ENCODE measurements at regions not wholly inside any gene's neighbourhood (a gene's known extent, or its start where the extent isn't known, plus 50 kb on each side); places are given as distances from the start of the nearest gene placed in this dataset.

GRCh38 chr3:96430079-96430478 is 384.3 kb upstream of the EPHA6 start:
- 80 to 87% (median 83%) methylated on average over 2 of the region's 2 CpGs for WGBS, 3 donors
- no peaks in the 10 kb centered on the region for H3K36me3 ChIP-seq
- intact Hi-C loops (cut with DNase I), result no loop called here
- H3K27me3 ChIP-seq, result no peaks in the 10 kb centered on the region
- TF ChIP-seq EP300 (IDR thresholded peaks at IDR 0.05), result no peak
- H3K4me1 ChIP-seq (ENCODE audit: insufficient read depth), result no peaks in the 10 kb centered on the region
- no peak overlapping the region for H3K27ac ChIP-seq
- H3K9me3 ChIP-seq, result no peaks in the 10 kb centered on the region
- no peak for DNase-seq
- no peak overlapping the region for H3K4me3 ChIP-seq

GRCh38 chr3:96434651-96435050 is 379.7 kb upstream of the EPHA6 start:
- TF ChIP-seq CTCF (IDR thresholded peaks at IDR 0.05) (no peak), EP300 (IDR thresholded peaks at IDR 0.05) (no peak)
- H3K4me1 ChIP-seq (ENCODE audit: insufficient read depth), result no peaks in the 10 kb centered on the region
- no peak overlapping the region for H3K4me3 ChIP-seq
- 41 to 66% (median 49%) methylated on average over 2 of the region's 2 CpGs for WGBS, 3 donors
- no peak for DNase-seq
- H3K27ac ChIP-seq, result no peak overlapping the region
- no peaks in the 10 kb centered on the region for H3K9me3 ChIP-seq
- no peaks in the 10 kb centered on the region for H3K36me3 ChIP-seq
- intact Hi-C loops (cut with DNase I), result no loop called here
- no peaks in the 10 kb centered on the region for H3K27me3 ChIP-seq

- Histone ChIP-seq H3K4me3 (no peak overlapping the region), H3K27ac (no peak overlapping the region), H3K4me1 (ENCODE audit: insufficient read depth) (no peaks in the 10 kb centered on the region), H3K9me3 (no peaks in the 10 kb centered on the region), H3K36me3 (no peaks in the 10 kb centered on the region), H3K27me3 (no peaks in the 10 kb centered on the region)
- no peak for DNase-seq
- WGBS, 3 donors, result 61 to 78% (median 74%) methylated on average over 1 of the region's 1 CpG
- intact Hi-C loops (cut with DNase I), result no loop called here
- TF ChIP-seq POLR2A (IDR thresholded peaks at IDR 0.05), result no peak
- no peak for TF ChIP-seq CTCF (IDR thresholded peaks at IDR 0.05)
- no peak for TF ChIP-seq EP300 (IDR thresholded peaks at IDR 0.05)
Measured at GRCh38 chr3:96449346-96449745, 365.0 kb upstream of the EPHA6 start.

GRCh38 chr3:96449803-96450202 is 364.6 kb upstream of the EPHA6 start:
- H3K4me1 ChIP-seq (ENCODE audit: insufficient read depth), result no peaks in the 10 kb centered on the region
- no peaks in the 10 kb centered on the region for H3K36me3 ChIP-seq
- H3K27me3 ChIP-seq, result no peaks in the 10 kb centered on the region
- no peak overlapping the region for H3K27ac ChIP-seq
- DNase-seq, result no peak
- H3K4me3 ChIP-seq, result no peak overlapping the region
- WGBS, 3 donors, result 56 to 69% (median 64%) methylated on average over 4 of the region's 4 CpGs
- intact Hi-C loops (cut with DNase I), result no loop called here
- no peak for TF ChIP-seq EP300 (IDR thresholded peaks at IDR 0.05)
- no peak for TF ChIP-seq CTCF (IDR thresholded peaks at IDR 0.05)
- TF ChIP-seq POLR2A (IDR thresholded peaks at IDR 0.05), result no peak
- H3K9me3 ChIP-seq, result no peaks in the 10 kb centered on the region

- Histone ChIP-seq H3K4me3 (no peak overlapping the region), H3K27me3 (no peaks in the 10 kb centered on the region), H3K36me3 (no peaks in the 10 kb centered on the region), H3K4me1 (ENCODE audit: insufficient read depth) (no peaks in the 10 kb centered on the region), H3K27ac (no peak overlapping the region), H3K9me3 (no peaks in the 10 kb centered on the region)
- 82 to 95% (median 87%) methylated on average over 2 of the region's 2 CpGs for WGBS, 3 donors
- no peak for DNase-seq
- intact Hi-C loops (cut with DNase I), result no loop called here
- TF ChIP-seq POLR2A (IDR thresholded peaks at IDR 0.05), result no peak
- no peak for TF ChIP-seq EP300 (IDR thresholded peaks at IDR 0.05)
- TF ChIP-seq CTCF (IDR thresholded peaks at IDR 0.05), result no peak
Measured at GRCh38 chr3:96450699-96451098, 363.7 kb upstream of the EPHA6 start.
